HEK293 (cell line): ENCODE measurements at regions not wholly inside any gene's neighbourhood (a gene's known extent, or its start where the extent isn't known, plus 50 kb on each side); places are given as distances from the start of the nearest gene placed in this dataset.

Experiments used
- CTCF ChIA-PET: fragments of 350-600 bp; formaldehyde crosslinking; extraction: SDS; loops from one replicate; lab custom pipeline; 2021; ENCODE audit warnings: antibody characterized with exemption; lab: Yijun Ruan, JAX
- POLR2A ChIA-PET: fragments of 300-600 bp; formaldehyde crosslinking; extraction: SDS; loops from one replicate; lab custom pipeline; 2020; ENCODE audit warnings: antibody characterized with exemption, inconsistent platforms; lab: Yijun Ruan, JAX
- H3K27ac ChIP-seq: fragments of 200-500 bp; sonication (Bioruptor generic); 2 replicates; pipeline ENCODE4 v1.5.1; 2014; ENCODE audit warnings: low read depth, low read length, control low read depth, inconsistent platforms; ENCODE audit errors: extremely low read depth
- H3K36me3 ChIP-seq, 2 experiments: fragments of 200-500 bp in 1 of 2; sonication (Bioruptor generic) in 1 of 2; 1 replicate in 1 of 2; 2 replicates in 1 of 2; pipeline ENCODE4 v1.5.1; 2014 to 2017; ENCODE audit warnings: inconsistent platforms in 2 of 2, low read length in 2 of 2; ENCODE audit not compliant: control insufficient read depth in 2 of 2, insufficient read depth in 1 of 2
- H3K4me1 ChIP-seq: fragments of 200-500 bp; sonication (Bioruptor generic); 2 replicates; pipeline ENCODE4 v1.5.1; 2014; ENCODE audit warnings: mild to moderate bottlenecking, low read length, inconsistent platforms; ENCODE audit not compliant: control insufficient read depth, insufficient read depth
- H3K4me3 ChIP-seq: 2 replicates; pipeline ENCODE4 v1.5.1; 2011; ENCODE audit warnings: low read depth, mild to moderate bottlenecking, control low read depth, low read length, moderate library complexity
- H3K9me3 ChIP-seq: fragments of 200-500 bp; sonication (Bioruptor generic); 2 replicates; pipeline ENCODE4 v1.5.1; 2014; ENCODE audit warnings: low read depth, low read length, inconsistent platforms; ENCODE audit not compliant: control insufficient read depth, insufficient read depth
- PBX3 ChIP-seq: sonication (generic); formaldehyde crosslinking; IDR thresholded peaks from 2 replicates; pipeline ENCODE4 v1.8.1; 2022; ENCODE audit warnings: mild to moderate bottlenecking, moderate library complexity, missing genetic modification reagents
- PRDM2 ChIP-seq: fragments of 450-650 bp; formaldehyde crosslinking; IDR thresholded peaks from 2 replicates; pipeline ENCODE4 v1.5.1; 2016; ENCODE audit warnings: missing biosample characterization, missing genetic modification characterization, borderline replicate concordance
- ZBTB11 ChIP-seq: fragments of 450-650 bp; formaldehyde crosslinking; conservative IDR thresholded peaks from 2 replicates; pipeline ENCODE4 v1.5.1; 2016; ENCODE audit warnings: low read depth, missing biosample characterization, missing genetic modification characterization
- ZBTB7A ChIP-seq: fragments of 450-650 bp; formaldehyde crosslinking; IDR thresholded peaks from 2 replicates; pipeline ENCODE4 v1.5.1; 2016; ENCODE audit warnings: low read depth, missing biosample characterization, missing genetic modification characterization
- ZNF10 ChIP-seq: fragments of 450-650 bp; formaldehyde crosslinking; IDR thresholded peaks from 2 replicates; pipeline ENCODE4 v1.5.1; 2017; ENCODE audit warnings: missing biosample characterization, missing genetic modification characterization
- ZNF132 ChIP-seq: fragments of 450-650 bp; formaldehyde crosslinking; IDR thresholded peaks from 2 replicates; pipeline ENCODE4 v1.5.1; 2017; ENCODE audit warnings: missing biosample characterization, missing genetic modification characterization, borderline replicate concordance
- ZNF155 ChIP-seq: fragments of 450-650 bp; formaldehyde crosslinking; IDR thresholded peaks from 2 replicates; pipeline ENCODE4 v1.5.1; 2016; ENCODE audit warnings: missing biosample characterization, missing genetic modification characterization
- ZNF18 ChIP-seq: fragments of 450-650 bp; formaldehyde crosslinking; IDR thresholded peaks from 2 replicates; pipeline ENCODE4 v1.5.1; 2016; ENCODE audit warnings: missing biosample characterization, missing genetic modification characterization
- ZNF19 ChIP-seq: fragments of 450-650 bp; formaldehyde crosslinking; IDR thresholded peaks from 2 replicates; pipeline ENCODE4; 2016; ENCODE audit warnings: missing biosample characterization, missing genetic modification characterization, low read depth
- ZNF24 ChIP-seq: fragments of 450-650 bp; formaldehyde crosslinking; IDR thresholded peaks from 2 replicates; pipeline ENCODE4 v1.5.1; 2016; ENCODE audit warnings: missing biosample characterization, missing genetic modification characterization
- ZNF248 ChIP-seq: fragments of 450-650 bp; formaldehyde crosslinking; IDR thresholded peaks from 2 replicates; pipeline ENCODE4 v1.5.1; 2017; ENCODE audit warnings: missing biosample characterization, missing genetic modification characterization
- ZNF514 ChIP-seq: fragments of 450-650 bp; formaldehyde crosslinking; IDR thresholded peaks from 2 replicates; pipeline ENCODE4 v1.5.1; 2016; ENCODE audit warnings: missing biosample characterization, missing genetic modification characterization
- ZNF518A ChIP-seq: fragments of 450-650 bp; formaldehyde crosslinking; conservative IDR thresholded peaks from 2 replicates; pipeline ENCODE4 v1.5.1; 2016; ENCODE audit warnings: low read depth, missing biosample characterization, missing genetic modification characterization
- ZNF544 ChIP-seq: fragments of 450-650 bp; formaldehyde crosslinking; IDR thresholded peaks from 2 replicates; pipeline ENCODE4 v1.5.0; 2017; ENCODE audit warnings: missing biosample characterization, missing genetic modification characterization
- ZNF571 ChIP-seq: fragments of 450-650 bp; formaldehyde crosslinking; IDR thresholded peaks from 2 replicates; pipeline ENCODE4 v1.5.0; 2017; ENCODE audit warnings: missing biosample characterization, missing genetic modification characterization
- ZNF654 ChIP-seq: fragments of 450-650 bp; formaldehyde crosslinking; IDR thresholded peaks from 2 replicates; pipeline ENCODE4 v1.5.1; 2016; ENCODE audit warnings: low read depth, missing biosample characterization, missing genetic modification characterization
- ZNF785 ChIP-seq: fragments of 450-650 bp; formaldehyde crosslinking; IDR thresholded peaks from 2 replicates; pipeline ENCODE4 v1.5.1; 2016; ENCODE audit warnings: missing biosample characterization, missing genetic modification characterization

- TF ChIP-seq ZNF518A (tag by site-specific recombination) = no peak
- no peak for TF ChIP-seq ZNF19 (tag by site-specific recombination)
- TF ChIP-seq ZNF654 (tag by site-specific recombination) = peak; percentile 72
- TF ChIP-seq ZNF514 = no peak
- no peak for TF ChIP-seq ZNF18 (tag by site-specific recombination)
- TF ChIP-seq ZBTB11 (tag by site-specific recombination) = no peak
- no peak for TF ChIP-seq ZBTB7A (tag by site-specific recombination)
- TF ChIP-seq ZNF571 = no peak
- no peak for TF ChIP-seq ZNF248 (tag by site-specific recombination)
Observed at GRCh38 chr2:163345795-163346573, 389.8 kb downstream of the FIGN start (continued).

GRCh38 chr2:163343316-163343715, 392.5 kb downstream of the FIGN start:
- no peak for TF ChIP-seq ZNF544 (tag by site-specific recombination)
- no peak for TF ChIP-seq ZNF10 (tag by site-specific recombination)
- TF ChIP-seq ZNF785 = no peak
- no peak for TF ChIP-seq ZNF155 (tag by site-specific recombination)
- TF ChIP-seq PRDM2 (tag by site-specific recombination) = no peak
- TF ChIP-seq PBX3 = no peak
- no peak for TF ChIP-seq ZNF132 (tag by site-specific recombination)
- no peak for TF ChIP-seq ZNF24
- no peaks in the 10 kb centered on the region for H3K36me3 ChIP-seq
- 0 out of 2 replicates have a peak, but pooled peaks cover 4% of the 10 kb centered on the region for H3K4me1 ChIP-seq
- no peak overlapping the region for H3K27ac ChIP-seq
- ChIA-PET CTCF (interaction anchor here (0.6 to 0.8 kb wide), 2 partner anchors 389 to 1036 kb away, joined by 3 read pairs; no protein-coding TSS in a partner anchor), POLR2A (no interaction called here)
- H3K9me3 ChIP-seq = no peaks in the 10 kb centered on the region
- H3K4me3 ChIP-seq = no peak overlapping the region
